HepG2 (cell line): ENCODE measurements at regions not wholly inside any gene's neighbourhood (a gene's known extent, or its start where the extent isn't known, plus 50 kb on each side); places are given as distances from the start of the nearest gene placed in this dataset.

Experiments used
- ATAC-seq: fragments of 200-7000 bp; cut with Tn5 transposase; 3 replicates; pipeline ENCODE4 v1.9.1; 2020; ENCODE audit warnings: mild to moderate bottlenecking, moderate library complexity
- BruUV-seq: library from RNA; stranded (reverse); fragments of 400-500 nt; replicated peaks from 2 replicates; lab custom pipeline; 2021; lab: Mats Ljungman, UMichigan
- CTCF ChIA-PET: fragments of 300-600 bp; formaldehyde crosslinking; extraction: SDS; loops from one replicate; lab custom pipeline; 2021; ENCODE audit warnings: low total read pairs, inconsistent platforms, low intra/inter-chr PET ratio; lab: Yijun Ruan, JAX
- POLR2A ChIA-PET: fragments of 350-600 bp; sonication (Branson Sonifier 250); formaldehyde crosslinking; loops from one replicate; lab custom pipeline; 2020; ENCODE audit warnings: antibody characterized with exemption, inconsistent platforms; lab: Yijun Ruan, JAX
- DNase-seq: peaks from one replicate; pipeline ENCODE4 v3.0.0-alpha.2; 2015; ENCODE audit warnings: low spot score
- FAIRE-seq: peaks from 3 replicates; lab custom pipeline; 2011; peaks lifted over from hg19 to GRCh38; lab: Jason Lieb, UNC
- H2AFZ ChIP-seq: one replicate; pipeline ENCODE4 v1.6.1; 2011; ENCODE audit warnings: low read length, inconsistent platforms
- H3K27ac ChIP-seq: fragments of 300-600 bp; 3 replicates; pipeline ENCODE4 v1.8.0; 2011; ENCODE audit warnings: mixed run types, mild to moderate bottlenecking, mixed read lengths, low read length, inconsistent platforms; ENCODE audit not compliant: insufficient read depth; ENCODE audit errors: extremely low read length
- H3K27me3 ChIP-seq, 2 experiments: fragments of 200-600 bp in 1 of 2; 2 replicates in 1 of 2; 3 replicates in 1 of 2; pipeline versions ENCODE4 v1.6.0 to v1.8.0; 2011; ENCODE audit warnings: low read length in 2 of 2, mild to moderate bottlenecking in 2 of 2, moderate library complexity in 2 of 2, inconsistent platforms in 1 of 2; ENCODE audit not compliant: insufficient read depth in 2 of 2, control insufficient read depth in 1 of 2
- H3K36me3 ChIP-seq, 2 experiments: fragments of 200-600 bp in 1 of 2; replicated peaks in 1 of 2; 2 replicates in 1 of 2; 3 replicates in 1 of 2; pipeline versions ENCODE4 v1.5.1 to v1.8.0; 2011; ENCODE audit warnings: low read length in 2 of 2, inconsistent platforms in 1 of 2; ENCODE audit not compliant: insufficient read depth in 2 of 2, control insufficient read depth in 1 of 2
- H3K4me1 ChIP-seq: 2 replicates; pipeline ENCODE4 v1.5.1; 2012; ENCODE audit warnings: low read length, inconsistent platforms; ENCODE audit not compliant: insufficient read depth
- H3K4me2 ChIP-seq: 2 replicates; pipeline ENCODE4 v1.6.0; 2011; ENCODE audit warnings: low read depth, low read length, inconsistent platforms
- H3K4me3 ChIP-seq, 3 experiments: fragments of 200-600 bp in 1 of 3; sonication (generic), shearing (Covaris generic) in 1 of 3; replicated peaks in 1 of 3; 2 replicates each; pipeline ENCODE4 v1.5.1; 2011 to 2016; ENCODE audit warnings: low read length in 3 of 3, inconsistent platforms in 2 of 3, low read depth in 2 of 3, mild to moderate bottlenecking in 2 of 3, control low read depth in 1 of 3, mixed read lengths in 1 of 3; ENCODE audit not compliant: insufficient read depth in 1 of 3
- H3K79me2 ChIP-seq: one replicate; pipeline ENCODE4 v1.6.1; 2011; ENCODE audit warnings: low read length, inconsistent platforms; ENCODE audit not compliant: insufficient read depth
- H3K9ac ChIP-seq: 2 replicates; pipeline ENCODE4 v1.6.0; 2011; ENCODE audit warnings: mild to moderate bottlenecking, low read depth, low read length, inconsistent platforms; ENCODE audit not compliant: insufficient read depth
- H3K9me3 ChIP-seq: 2 replicates; pipeline ENCODE4 v1.5.1; 2012; ENCODE audit warnings: mild to moderate bottlenecking, low read length
- H4K20me1 ChIP-seq: 2 replicates; pipeline ENCODE4 v1.6.0; 2011; ENCODE audit warnings: inconsistent platforms, mild to moderate bottlenecking, low read length, moderate library complexity; ENCODE audit not compliant: insufficient read depth
- E2F1 ChIP-seq: sonication (generic); formaldehyde crosslinking; IDR thresholded peaks from 2 replicates; pipeline ENCODE4 v1.5.0; 2020; ENCODE audit warnings: missing genetic modification reagents
- GABPB1 ChIP-seq: IDR thresholded peaks from 2 replicates; pipeline ENCODE4 v1.6.1; 2016; ENCODE audit warnings: mild to moderate bottlenecking, missing genetic modification reagents, moderate library complexity, missing compliant biosample characterization
- GZF1 ChIP-seq: sonication (generic); formaldehyde crosslinking; IDR thresholded peaks from 2 replicates; pipeline ENCODE4 v1.5.1; 2020; ENCODE audit warnings: mild to moderate bottlenecking, missing genetic modification reagents
- KAT2B ChIP-seq: fragments of 150-350 bp; IDR thresholded peaks from 2 replicates; pipeline ENCODE4 v1.6.1; 2014; ENCODE audit warnings: low read depth, low read length, borderline replicate concordance
- KLF9 ChIP-seq: IDR thresholded peaks from 2 replicates; pipeline ENCODE4 v1.6.1; 2016; ENCODE audit warnings: low read depth
- MLX ChIP-seq: IDR thresholded peaks from 2 replicates; pipeline ENCODE4 v1.6.1; 2016
- REL ChIP-seq: sonication (generic); formaldehyde crosslinking; conservative IDR thresholded peaks from 2 replicates; pipeline ENCODE4 v1.8.0; 2022; ENCODE audit warnings: mild to moderate bottlenecking, missing genetic modification reagents, moderate library complexity
- SNAI1 ChIP-seq: sonication (generic); formaldehyde crosslinking; IDR thresholded peaks from 2 replicates; pipeline ENCODE4 v1.5.0; 2020; ENCODE audit warnings: mild to moderate bottlenecking, missing genetic modification reagents, borderline replicate concordance
- UBTF ChIP-seq: sonication (generic); formaldehyde crosslinking; IDR thresholded peaks from 2 replicates; pipeline ENCODE4 v1.4.0; 2020; ENCODE audit warnings: mild to moderate bottlenecking, missing genetic modification reagents
- ZNF616 ChIP-seq: sonication (generic); formaldehyde crosslinking; IDR thresholded peaks from 2 replicates; pipeline ENCODE4 v1.5.0; 2020; ENCODE audit warnings: low read depth, mild to moderate bottlenecking, missing genetic modification reagents
- WGBS: methylation state at CpG from one replicate; pipeline ENCODE4 v1.1.6; 2017; ENCODE audit warnings: low lambda C conversion rate; 5-methylcytosine and 5-hydroxymethylcytosine counted together
- in situ Hi-C: cut with HindIII; loops from 2 replicates; pipeline ENCODE4 v1.10.0; 2017; ENCODE audit warnings: low pct_unique_long_range_greater_than_20kb; ENCODE audit not compliant: extremely low pct_ligation_motif_present
- intact Hi-C: fragments of 100-400 bp; cut with micrococcal nuclease; formaldehyde crosslinking; loops from one replicate; pipeline ENCODE4 v1.10.0; 2022; ENCODE audit not compliant: unreplicated experiment

- in situ Hi-C loops, result no loop called here
- Histone ChIP-seq H3K9me3 (no peaks in the 10 kb centered on the region), H3K4me1 (no peaks in the 10 kb centered on the region), H3K36me3 (no peaks in the 10 kb centered on the region)
- no peak for TF ChIP-seq UBTF (CRISPR knock-in tag)
- TF ChIP-seq GZF1 (CRISPR knock-in tag), result no peak
- TF ChIP-seq E2F1 (CRISPR knock-in tag), result no peak
- TF ChIP-seq REL (CRISPR knock-in tag), result no peak
- TF ChIP-seq SNAI1 (CRISPR knock-in tag), result no peak
- no peak for TF ChIP-seq GABPB1 (CRISPR knock-in tag)
- no peak for TF ChIP-seq ZNF616 (CRISPR knock-in tag)
- no peak for TF ChIP-seq KLF9 (CRISPR knock-in tag)
- no peak for TF ChIP-seq MLX (CRISPR knock-in tag)
- no peak for TF ChIP-seq KAT2B
- TF ChIP-seq, all 625 proteins: peak for 0
- Histone ChIP-seq H3K4me3 (no peak overlapping the region), H3K27me3 (no peaks in the 10 kb centered on the region), H3K4me2 (no peak overlapping the region), H3K79me2 (no peaks in the 10 kb centered on the region), H3K9ac (no peak overlapping the region), H3K27ac (no peak overlapping the region), H4K20me1 (no peaks in the 10 kb centered on the region), H2AFZ (no peak overlapping the region)
- POLR2A ChIA-PET, result no interaction called here
- BruUV-seq, result no TSS peak
- no peak for DNase-seq
- FAIRE-seq, result no peak
- WGBS, result 0% methylated on average over 1 of the region's 2 CpGs
- CTCF ChIA-PET, result no interaction called here
- ATAC-seq, result no peak
- intact Hi-C loops, result no loop called here
These were observed 147.5 kb upstream of the TACR3 start for GRCh38 chr4:103867311-103867710.
